Ectodermal cell (in vitro differentiated cells): ENCODE measurements at regions not wholly inside any gene's neighbourhood (a gene's known extent, or its start where the extent isn't known, plus 50 kb on each side); places are given as distances from the start of the nearest gene placed in this dataset.

ENCODE experiments used
- H3K27ac ChIP-seq: 2 replicates; pipeline ENCODE4 v1.7.0; 2013; ENCODE audit warnings: mild to moderate bottlenecking, low read depth, low read length; ENCODE audit not compliant: insufficient read depth, poor library complexity, severe bottlenecking
- H3K27me3 ChIP-seq: 2 replicates; pipeline ENCODE4 v1.7.0; 2013; ENCODE audit warnings: mild to moderate bottlenecking, low read length; ENCODE audit not compliant: insufficient read depth, control insufficient read depth, poor library complexity, severe bottlenecking
- H3K36me3 ChIP-seq: one replicate; pipeline ENCODE4 v1.7.0; 2013; ENCODE audit warnings: low read length; ENCODE audit not compliant: control insufficient read depth, insufficient read depth
- H3K4me1 ChIP-seq: one replicate; pipeline ENCODE4 v1.7.0; 2013; ENCODE audit warnings: low read length; ENCODE audit not compliant: control insufficient read depth, insufficient read depth
- H3K4me3 ChIP-seq: 2 replicates; pipeline ENCODE4 v1.7.0; 2013; ENCODE audit warnings: low read depth, low read length, control low read depth; ENCODE audit not compliant: insufficient read depth
- H3K9me3 ChIP-seq: 2 replicates; pipeline ENCODE4 v1.7.0; 2013; ENCODE audit warnings: mild to moderate bottlenecking, low read length, moderate library complexity; ENCODE audit not compliant: control insufficient read depth
- WGBS, 2 experiments: methylation state at CpG; one replicate each; pipeline ENCODE4 v1.1.7; 2013; ENCODE audit warnings: missing lambda C conversion rate in 2 of 2; 5-methylcytosine and 5-hydroxymethylcytosine counted together

DNA sequence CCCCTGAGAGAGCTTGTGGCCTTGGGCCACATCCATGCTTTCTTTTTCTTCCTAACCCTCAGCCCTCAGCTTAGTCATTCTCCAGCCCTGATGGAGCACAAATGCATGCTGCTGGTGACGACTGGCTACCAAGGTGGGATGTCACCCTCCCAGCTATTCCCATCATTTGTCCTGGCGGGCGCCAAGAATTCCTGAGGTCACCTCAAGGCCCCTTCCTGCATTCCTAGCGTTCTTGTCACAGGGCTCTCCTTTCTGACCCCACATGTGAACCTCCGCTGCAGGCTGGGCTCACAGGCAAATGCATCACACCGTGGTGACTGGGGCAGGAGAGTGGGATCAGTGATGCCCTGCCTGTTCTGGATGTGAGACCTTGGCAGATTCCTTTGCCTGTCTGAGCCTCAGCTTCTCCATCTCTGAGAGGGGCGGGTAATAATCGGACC lies 53.4 kb upstream of the IFFO2 start:
- Histone ChIP-seq H3K27me3 (no peaks in the 10 kb centered on the region), H3K27ac (peak overlapping the region; percentile 44), H3K36me3 (no peaks in the 10 kb centered on the region), H3K4me1 (peaks cover 22% of the 10 kb centered on the region), H3K4me3 (no peak overlapping the region), H3K9me3 (no peaks in the 10 kb centered on the region)
- WGBS, 2 experiments, result 63 to 64% methylated on average over 8 of the region's 8 CpGs

GRCh38 chr1:19009126-19009881 lies 52.8 kb upstream of the IFFO2 start:
- H3K27ac ChIP-seq, result peak overlapping the region; percentile 44
- WGBS, 2 experiments, result 89% methylated on average over 16 to 17 of the region's 17 CpGs

GRCh38 chr1:19007491-19008441 lies 51.3 kb upstream of the IFFO2 start:
- no peaks in the 10 kb centered on the region for H3K36me3 ChIP-seq
- peaks cover 22% of the 10 kb centered on the region for H3K4me1 ChIP-seq
- no peaks in the 10 kb centered on the region for H3K9me3 ChIP-seq
- H3K27ac ChIP-seq, result no peak overlapping the region
- 82 to 85% methylated on average over 11 of the region's 11 CpGs for WGBS, 2 experiments
- no peak overlapping the region for H3K4me3 ChIP-seq
- H3K27me3 ChIP-seq, result no peaks in the 10 kb centered on the region

More at GRCh38 chr1:19009126-19009881, 52.8 kb upstream of the IFFO2 start:
- Histone ChIP-seq H3K4me1 (peaks cover 22% of the 10 kb centered on the region), H3K27me3 (no peaks in the 10 kb centered on the region), H3K9me3 (no peaks in the 10 kb centered on the region), H3K4me3 (no peak overlapping the region), H3K36me3 (no peaks in the 10 kb centered on the region)

DNA sequence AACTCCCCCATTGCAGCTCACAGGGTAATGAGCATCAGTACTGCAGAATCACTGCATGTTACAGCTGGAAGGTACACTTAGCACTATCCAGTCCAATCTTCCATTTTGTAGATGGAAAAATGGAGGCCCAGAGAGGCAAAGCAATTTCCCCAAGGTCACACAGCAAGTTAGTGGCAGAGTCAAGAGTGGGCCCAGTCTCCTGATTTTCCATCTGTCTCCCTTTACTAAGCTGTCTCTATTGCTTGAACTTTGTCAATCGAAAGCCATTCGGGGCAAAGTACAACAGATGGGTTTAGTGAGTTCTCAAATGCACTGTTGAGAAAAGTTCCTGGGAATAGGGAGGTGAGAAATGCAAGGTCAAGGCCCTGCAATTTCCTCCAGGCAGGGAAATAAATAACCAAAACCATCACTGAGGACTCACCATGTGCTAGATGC lies 50.4 kb upstream of the IFFO2 start:
- no peaks in the 10 kb centered on the region for H3K27me3 ChIP-seq
- H3K4me3 ChIP-seq, result no peak overlapping the region
- no peaks in the 10 kb centered on the region for H3K9me3 ChIP-seq
- H3K27ac ChIP-seq, result no peak overlapping the region
- peaks cover 15% of the 10 kb centered on the region for H3K4me1 ChIP-seq
- WGBS, 2 experiments, result 92 to 93% methylated on average over 2 of the region's 2 CpGs
- no peaks in the 10 kb centered on the region for H3K36me3 ChIP-seq
